Esophagus muscularis mucosa (tissue), 4 donors: ENCODE measurements at regions not wholly inside any gene's neighbourhood (a gene's known extent, or its start where the extent isn't known, plus 50 kb on each side); places are given as distances from the start of the nearest gene placed in this dataset.

Experiments used
- DNase-seq: peaks from one replicate; pipeline ENCODE4 v3.0.0-alpha.2; 2017; ENCODE audit errors: extremely low spot score
- H3K27ac ChIP-seq, 4 donors: fragments of 200-600 bp; sonication (generic); replicated peaks in 1 of 4; 1 replicate in 3 of 4; 2 replicates in 1 of 4; pipeline ENCODE4 v1.5.1; 2016 to 2019; ENCODE audit warnings: mild to moderate bottlenecking in 1 of 4
- H3K27me3 ChIP-seq, 4 donors: fragments of 200-600 bp; sonication (generic); one replicate each; pipeline versions ENCODE4 v1.5.1 to v1.6.0; 2016 to 2019
- H3K36me3 ChIP-seq, 4 donors: fragments of 200-600 bp; sonication (generic); one replicate each; pipeline ENCODE4 v1.5.1; 2016 to 2019
- H3K4me1 ChIP-seq, 4 donors: fragments of 200-600 bp; sonication (generic); one replicate each; pipeline ENCODE4 v1.5.1; 2016 to 2019
- H3K4me3 ChIP-seq, 4 donors: fragments of 200-600 bp; sonication (generic); 1 replicate in 2 of 4; 2 replicates in 2 of 4; pipeline ENCODE4 v1.5.1; 2016 to 2019; ENCODE audit warnings: mild to moderate bottlenecking in 4 of 4, moderate library complexity in 1 of 4
- H3K9me3 ChIP-seq, 4 donors: fragments of 200-600 bp; sonication (generic); 1 replicate in 3 of 4; 2 replicates in 1 of 4; pipeline ENCODE4 v1.5.1; 2016 to 2019
- CTCF ChIP-seq, 3 experiments: fragments of 200-600 bp in 2 of 3; fragments of 450-650 bp in 1 of 3; sonication (generic) in 2 of 3; IDR thresholded peaks; one replicate each; pipeline ENCODE4 v1.5.1; 2017 to 2019; ENCODE audit warnings: antibody characterized with exemption in 3 of 3, mild to moderate bottlenecking in 2 of 3, moderate library complexity in 1 of 3
- EP300 ChIP-seq: sonication (generic); formaldehyde crosslinking; IDR thresholded peaks from one replicate; pipeline ENCODE4 v1.6.1; 2017; ENCODE audit warnings: antibody characterized with exemption
- POLR2A ChIP-seq: fragments of 450-650 bp; IDR thresholded peaks from one replicate; pipeline ENCODE4 v1.6.1; 2017; ENCODE audit warnings: antibody characterized with exemption, moderate library complexity, mild to moderate bottlenecking, low read depth
- POLR2AphosphoS5 ChIP-seq, 2 donors: sonication (generic); formaldehyde crosslinking; IDR thresholded peaks; one replicate each; pipeline ENCODE4 v1.6.1; 2017; ENCODE audit warnings: antibody characterized with exemption in 2 of 2
- WGBS: methylation state at CpG from one replicate; pipeline ENCODE4 v1.1.5; 2018; 5-methylcytosine and 5-hydroxymethylcytosine counted together
- intact Hi-C: fragments of 100-400 bp; cut with DNase I; formaldehyde crosslinking; loops from one replicate; pipeline ENCODE4 v1.15.1; 2023

- no peak for DNase-seq
- H3K4me3 ChIP-seq = no peak overlapping the region
- no peaks in the 10 kb centered on the region for H3K9me3 ChIP-seq
- H3K36me3 ChIP-seq = no peaks in the 10 kb centered on the region
- intact Hi-C loops = no loop called here
- TF ChIP-seq EP300 (no peak), CTCF (IDR thresholded peaks at IDR 0.05) (no peak), POLR2AphosphoS5 (IDR thresholded peaks at IDR 0.05) (no peak), POLR2A (no peak)
- WGBS = 87% methylated on average over 4 of the region's 4 CpGs
- peaks cover 0 to 4% (median 0%) of the 10 kb centered on the region in 4 donors for H3K4me1 ChIP-seq
- no peak overlapping the region for H3K27ac ChIP-seq
- H3K27me3 ChIP-seq = no peaks in the 10 kb centered on the region
These were observed 77.5 kb upstream of the ZEB2 start for GRCh38 chr2:144597388-144597787.

- no peak overlapping the region for H3K4me3 ChIP-seq
- peaks cover 0 to 4% (median 0%) of the 10 kb centered on the region in 4 donors for H3K4me1 ChIP-seq
- H3K27me3 ChIP-seq = no peaks in the 10 kb centered on the region
- no peaks in the 10 kb centered on the region for H3K9me3 ChIP-seq
- 50% methylated on average over 9 of the region's 9 CpGs for WGBS
- H3K36me3 ChIP-seq = no peaks in the 10 kb centered on the region
- no peak for DNase-seq
- H3K27ac ChIP-seq = no peak overlapping the region
- intact Hi-C loops = no loop called here
- TF ChIP-seq POLR2A (no peak), POLR2AphosphoS5 (IDR thresholded peaks at IDR 0.05) (no peak), EP300 (no peak), CTCF (IDR thresholded peaks at IDR 0.05) (no peak)
These were observed 76.4 kb upstream of the ZEB2 start for GRCh38 chr2:144596073-144596871.

- Histone ChIP-seq H3K27me3 (no peaks in the 10 kb centered on the region), H3K27ac (no peak overlapping the region), H3K9me3 (no peaks in the 10 kb centered on the region), H3K4me1 (peaks cover 0 to 4% (median 0%) of the 10 kb centered on the region in 4 donors), H3K36me3 (no peaks in the 10 kb centered on the region), H3K4me3 (no peak overlapping the region)
- DNase-seq = no peak
- TF ChIP-seq EP300 = no peak
- no peak for TF ChIP-seq CTCF (IDR thresholded peaks at IDR 0.05)
- no peak for TF ChIP-seq POLR2AphosphoS5 (IDR thresholded peaks at IDR 0.05)
- no peak for TF ChIP-seq POLR2A
- intact Hi-C loops = no loop called here
- WGBS = 89% methylated on average over 4 of the region's 4 CpGs
These were observed 75.8 kb upstream of the ZEB2 start for GRCh38 chr2:144595686-144596072.

- 83% methylated on average over 2 of the region's 2 CpGs for WGBS
- intact Hi-C loops = no loop called here
- Histone ChIP-seq H3K4me1 (peaks cover 0 to 4% (median 0%) of the 10 kb centered on the region in 4 donors), H3K27ac (no peak overlapping the region), H3K36me3 (no peaks in the 10 kb centered on the region), H3K4me3 (no peak overlapping the region), H3K9me3 (no peaks in the 10 kb centered on the region), H3K27me3 (no peaks in the 10 kb centered on the region)
- no peak for DNase-seq
- TF ChIP-seq POLR2A (no peak), POLR2AphosphoS5 (IDR thresholded peaks at IDR 0.05) (no peak), EP300 (no peak), CTCF (IDR thresholded peaks at IDR 0.05) (no peak)
These were observed 75.4 kb upstream of the ZEB2 start for GRCh38 chr2:144595279-144595678.

- Histone ChIP-seq H3K27ac (no peak overlapping the region), H3K9me3 (no peaks in the 10 kb centered on the region), H3K4me3 (no peak overlapping the region), H3K4me1 (peaks cover 0 to 4% (median 0%) of the 10 kb centered on the region in 4 donors), H3K27me3 (no peaks in the 10 kb centered on the region), H3K36me3 (no peaks in the 10 kb centered on the region)
- WGBS = 70% methylated on average over 2 of the region's 2 CpGs
- TF ChIP-seq CTCF (IDR thresholded peaks at IDR 0.05) (no peak), EP300 (no peak), POLR2A (no peak), POLR2AphosphoS5 (IDR thresholded peaks at IDR 0.05) (no peak)
- no peak for DNase-seq
- intact Hi-C loops = no loop called here
These were observed 73.9 kb upstream of the ZEB2 start for GRCh38 chr2:144593803-144594202.
